Mucosa of stomach (tissue), 1 donor: ENCODE measurements at regions not wholly inside any gene's neighbourhood (a gene's known extent, or its start where the extent isn't known, plus 50 kb on each side); places are given as distances from the start of the nearest gene placed in this dataset.

Experiments used
- H3K27me3 ChIP-seq: one replicate; pipeline ENCODE4 v1.7.0; 2013; ENCODE audit warnings: mild to moderate bottlenecking, low read length; ENCODE audit not compliant: control insufficient read depth, insufficient read depth
- H3K36me3 ChIP-seq: one replicate; pipeline ENCODE4 v1.7.0; 2013; ENCODE audit warnings: low read length; ENCODE audit not compliant: control insufficient read depth, insufficient read depth
- H3K4me1 ChIP-seq: one replicate; pipeline ENCODE4 v1.7.0; 2013; ENCODE audit warnings: mild to moderate bottlenecking, low read length; ENCODE audit not compliant: control insufficient read depth, insufficient read depth
- H3K4me3 ChIP-seq: one replicate; pipeline ENCODE4 v1.7.0; 2013; ENCODE audit warnings: low read length
- H3K9ac ChIP-seq: one replicate; pipeline ENCODE4 v1.7.0; 2013; ENCODE audit warnings: mild to moderate bottlenecking, low read length, moderate library complexity
- H3K9me3 ChIP-seq: one replicate; pipeline ENCODE4 v1.7.0; 2013; ENCODE audit warnings: mild to moderate bottlenecking, low read length, moderate library complexity; ENCODE audit not compliant: control insufficient read depth
- donor health status: Pancreatic carcinoma.

DNA sequence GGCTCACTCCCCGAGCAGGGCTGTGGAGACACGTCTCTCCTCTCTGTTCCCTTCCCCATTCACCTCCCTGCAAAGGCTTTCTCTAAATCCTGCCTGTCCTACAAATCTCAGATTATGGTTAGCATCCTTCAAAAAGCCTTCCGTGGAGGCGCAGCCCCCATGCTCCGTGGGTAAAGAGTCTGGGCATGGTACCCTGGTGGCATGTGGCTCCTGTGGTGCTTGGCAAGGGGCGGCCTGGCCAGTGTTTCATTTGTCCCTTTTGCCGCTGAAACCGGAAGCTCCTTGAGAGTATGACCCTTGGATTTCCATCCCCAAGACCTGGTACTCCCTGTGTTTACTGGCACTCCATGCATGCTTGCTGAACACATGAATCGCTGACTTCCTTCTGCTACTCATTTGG, 839.3 kb upstream of the SALL3 start:
- Histone ChIP-seq H3K9ac (no peak overlapping the region), H3K36me3 (no peaks in the 10 kb centered on the region), H3K9me3 (no peaks in the 10 kb centered on the region), H3K4me3 (no peak overlapping the region), H3K27me3 (no peaks in the 10 kb centered on the region), H3K4me1 (no peaks in the 10 kb centered on the region)

DNA sequence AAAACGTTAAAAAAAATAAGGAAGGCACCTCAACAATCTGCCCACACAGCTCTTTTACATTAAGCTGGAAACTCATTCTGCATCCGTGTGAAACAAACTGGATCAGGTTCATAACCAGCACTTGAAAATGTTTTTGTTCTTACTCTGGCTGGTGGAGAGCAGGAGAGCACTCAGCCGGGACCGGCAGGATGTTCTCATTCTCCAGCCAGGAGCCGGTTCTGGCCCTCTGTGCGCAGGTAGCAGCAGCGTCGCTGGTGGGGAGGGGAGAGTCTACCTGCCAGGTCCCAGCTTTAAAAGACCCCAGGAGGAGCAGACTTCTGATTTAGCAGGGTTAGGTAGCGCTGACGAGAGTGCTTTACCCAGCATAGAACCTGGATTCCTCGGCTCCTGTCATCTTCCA, 834.9 kb upstream of the SALL3 start:
- Histone ChIP-seq H3K4me3 (no peak overlapping the region), H3K9me3 (no peaks in the 10 kb centered on the region), H3K27me3 (no peaks in the 10 kb centered on the region), H3K36me3 (no peaks in the 10 kb centered on the region), H3K9ac (no peak overlapping the region), H3K4me1 (no peaks in the 10 kb centered on the region)

DNA sequence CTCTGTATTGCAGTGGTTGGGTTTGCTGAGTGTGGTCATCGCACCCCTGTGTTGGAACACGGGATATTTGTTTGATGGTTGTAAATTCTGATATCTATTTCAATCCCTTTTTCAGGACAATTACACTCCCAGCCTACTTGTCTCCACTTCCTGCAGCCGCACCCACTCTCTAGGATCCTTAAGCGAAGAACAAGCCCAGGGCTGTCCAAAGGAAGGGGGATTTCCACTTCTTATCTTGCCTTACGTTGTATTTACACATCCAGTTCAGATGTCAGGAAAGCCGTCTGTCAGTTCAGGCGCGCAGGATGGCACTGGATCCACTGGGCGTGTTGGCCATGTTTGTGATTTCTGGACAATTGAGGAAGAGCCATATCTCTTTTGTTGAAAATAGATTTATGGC, 834.5 kb upstream of the SALL3 start:
- Histone ChIP-seq H3K27me3 (no peaks in the 10 kb centered on the region), H3K4me3 (no peak overlapping the region), H3K4me1 (no peaks in the 10 kb centered on the region), H3K36me3 (no peaks in the 10 kb centered on the region), H3K9me3 (no peaks in the 10 kb centered on the region), H3K9ac (no peak overlapping the region)

DNA sequence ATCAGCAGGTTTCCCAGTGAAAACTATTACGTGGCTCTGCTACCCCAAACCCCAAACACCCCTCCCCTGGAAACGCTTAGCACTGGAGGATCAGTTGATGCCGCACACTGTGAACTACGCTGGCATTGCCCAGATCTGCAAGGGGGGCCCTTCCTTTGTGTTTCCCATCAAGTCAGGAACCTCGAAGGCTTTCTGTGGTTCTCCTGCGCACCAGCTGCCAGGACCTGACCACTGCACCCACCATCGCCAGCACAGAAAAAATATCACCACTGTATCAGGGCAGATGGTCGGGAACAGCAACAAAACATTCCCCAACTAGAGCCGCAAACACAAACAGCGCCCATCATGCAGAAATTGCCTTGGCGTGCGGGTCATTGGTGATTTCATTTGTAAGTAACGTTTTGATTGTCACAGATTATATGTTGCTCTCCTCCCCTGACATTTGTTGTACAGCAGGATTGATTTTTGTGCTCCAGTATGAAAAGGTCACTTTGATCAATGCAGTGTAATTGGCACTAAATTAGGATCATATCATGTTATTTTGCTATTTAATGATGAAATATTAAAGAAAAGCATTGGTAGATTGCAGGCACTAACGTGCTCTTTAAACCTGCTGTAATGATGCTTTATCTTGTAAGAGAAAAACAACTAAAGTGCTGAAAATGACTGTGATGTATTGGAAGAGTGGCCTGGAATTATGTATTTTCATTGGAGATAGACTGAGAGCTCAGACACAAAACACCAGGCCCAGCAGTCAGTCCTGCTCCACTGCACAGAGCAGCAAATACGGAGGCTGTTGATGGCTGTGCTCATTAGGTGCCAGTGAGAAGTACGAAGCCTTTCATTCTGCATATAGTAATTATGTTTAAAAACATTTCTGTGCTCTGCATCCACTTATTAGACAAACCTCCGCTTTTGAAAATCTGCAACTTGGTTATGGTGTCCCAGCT, 833.2 kb upstream of the SALL3 start:
- Histone ChIP-seq H3K36me3 (no peaks in the 10 kb centered on the region), H3K9ac (no peak overlapping the region), H3K4me1 (no peaks in the 10 kb centered on the region), H3K4me3 (no peak overlapping the region), H3K27me3 (no peaks in the 10 kb centered on the region), H3K9me3 (no peaks in the 10 kb centered on the region)

DNA sequence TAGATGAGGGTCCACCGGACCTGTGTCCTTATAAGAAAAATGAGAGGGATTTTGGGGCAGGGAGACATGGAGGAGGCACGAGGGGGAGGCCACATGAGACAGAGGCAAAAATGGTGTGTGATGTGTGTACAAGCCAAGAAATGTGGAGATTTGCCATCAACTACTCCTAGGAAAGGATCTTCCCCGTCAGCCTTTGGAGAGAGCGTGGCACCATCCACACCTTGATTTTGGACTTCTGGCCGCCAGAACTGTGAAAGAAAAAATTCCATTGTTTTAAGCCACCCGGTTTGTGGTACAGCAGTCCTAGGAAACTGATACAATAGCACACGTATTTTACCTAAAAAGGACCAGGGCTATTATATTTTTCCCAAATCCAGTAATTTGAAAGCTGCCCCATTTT, 829.0 kb upstream of the SALL3 start:
- H3K9me3 ChIP-seq: no peaks in the 10 kb centered on the region
- no peaks in the 10 kb centered on the region for H3K27me3 ChIP-seq
- no peaks in the 10 kb centered on the region for H3K4me1 ChIP-seq
- H3K9ac ChIP-seq: no peak overlapping the region
- H3K4me3 ChIP-seq: no peak overlapping the region
- no peaks in the 10 kb centered on the region for H3K36me3 ChIP-seq

DNA sequence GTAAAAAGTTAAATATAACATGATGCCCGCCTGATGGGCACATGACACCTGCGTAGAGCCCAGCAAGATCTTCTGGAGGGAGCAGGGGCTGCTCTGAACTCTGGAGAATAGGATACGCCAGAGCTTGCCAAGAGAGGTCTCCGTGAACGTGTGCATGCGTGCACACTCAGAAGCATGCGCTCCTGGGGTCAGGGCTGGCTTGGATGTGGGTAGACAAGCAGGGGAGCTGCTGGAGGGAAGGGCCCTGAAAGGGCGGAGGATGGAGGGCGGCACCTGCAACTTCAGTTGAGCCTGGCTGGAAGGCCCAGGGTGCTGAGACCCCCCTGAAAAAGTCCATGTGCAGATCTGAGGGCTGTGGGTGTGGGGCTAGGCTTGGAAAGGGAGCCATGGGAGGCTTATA, 828.4 kb upstream of the SALL3 start:
- Histone ChIP-seq H3K4me1 (no peaks in the 10 kb centered on the region), H3K9me3 (no peaks in the 10 kb centered on the region), H3K9ac (no peak overlapping the region), H3K36me3 (no peaks in the 10 kb centered on the region), H3K4me3 (no peak overlapping the region), H3K27me3 (no peaks in the 10 kb centered on the region)

DNA sequence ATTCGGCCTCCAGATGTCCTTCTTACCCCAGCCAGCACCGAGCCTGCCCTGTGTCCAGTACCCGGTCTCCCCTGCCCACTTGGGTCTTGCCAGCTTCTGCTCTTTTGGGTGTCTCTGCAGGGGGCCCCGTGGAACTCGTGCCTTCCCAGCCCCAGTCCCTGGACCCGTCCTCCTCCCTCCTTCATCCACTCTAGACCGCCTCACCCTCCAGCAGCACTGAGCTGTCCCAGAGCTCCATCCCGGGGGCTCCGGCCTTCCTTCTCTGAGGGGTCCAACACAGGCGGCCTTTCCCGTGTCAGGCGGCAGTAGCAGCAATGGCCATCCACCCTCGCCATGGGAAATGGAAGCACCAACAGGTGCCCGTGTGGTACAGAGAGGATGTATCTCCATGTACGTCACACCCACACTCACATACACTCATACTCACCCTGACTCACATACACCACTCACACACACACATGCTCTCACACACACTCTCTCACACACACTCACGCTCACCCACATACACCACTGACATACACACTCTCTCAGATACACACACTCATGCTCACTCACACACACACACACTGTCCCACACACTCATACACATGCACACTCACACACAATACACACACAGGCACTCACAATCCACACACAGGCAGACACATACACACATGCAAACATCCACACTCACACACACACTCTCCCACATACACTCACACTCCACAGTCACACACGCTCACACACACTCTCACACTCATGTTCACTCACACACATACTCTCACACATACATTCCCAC, 827.5 kb upstream of the SALL3 start:
- no peaks in the 10 kb centered on the region for H3K27me3 ChIP-seq
- H3K9me3 ChIP-seq: no peaks in the 10 kb centered on the region
- no peaks in the 10 kb centered on the region for H3K4me1 ChIP-seq
- H3K9ac ChIP-seq: no peak overlapping the region
- no peaks in the 10 kb centered on the region for H3K36me3 ChIP-seq
- no peak overlapping the region for H3K4me3 ChIP-seq

DNA sequence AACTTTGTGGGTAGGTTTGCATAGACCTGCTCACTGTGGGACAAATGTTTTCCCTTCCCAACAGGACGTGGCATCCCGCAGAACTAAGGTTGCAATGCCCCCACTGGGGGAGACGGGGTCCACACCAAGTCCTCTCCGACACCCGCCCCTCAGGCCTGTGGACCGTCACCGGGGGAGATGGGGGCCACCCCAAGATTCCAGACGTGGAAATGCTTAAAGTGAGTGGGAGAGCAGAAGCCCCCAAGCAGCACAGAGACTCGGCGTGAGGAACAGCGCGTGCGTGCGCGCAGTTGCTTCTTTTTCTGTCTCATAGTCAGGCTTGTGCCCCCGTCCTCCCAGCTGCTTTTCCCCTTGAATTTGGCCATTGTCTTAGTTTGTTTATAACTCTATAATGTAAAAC, 826.3 kb upstream of the SALL3 start:
- no peaks in the 10 kb centered on the region for H3K36me3 ChIP-seq
- H3K4me3 ChIP-seq: no peak overlapping the region
- no peak overlapping the region for H3K9ac ChIP-seq
- no peaks in the 10 kb centered on the region for H3K4me1 ChIP-seq
- H3K27me3 ChIP-seq: no peaks in the 10 kb centered on the region
- no peaks in the 10 kb centered on the region for H3K9me3 ChIP-seq

DNA sequence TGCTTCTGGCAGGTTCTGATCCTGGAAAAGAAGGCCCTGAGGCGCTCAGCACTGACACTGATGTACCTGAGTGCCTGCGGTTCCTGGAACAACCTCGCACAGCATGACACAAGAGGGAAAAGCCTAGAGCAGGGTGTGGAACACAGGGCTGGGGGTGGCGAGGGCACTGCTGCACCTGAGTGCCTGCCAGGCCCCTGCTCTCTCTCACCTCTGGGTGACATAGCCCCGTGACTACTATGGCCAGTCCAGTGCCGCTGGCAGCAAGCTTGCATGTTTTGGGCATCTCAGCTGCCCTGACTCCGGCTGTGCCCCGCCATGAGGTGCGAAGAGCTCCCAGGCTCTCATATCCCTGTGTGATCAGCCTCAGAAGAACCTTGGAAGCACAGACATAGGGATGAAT, 825.2 kb upstream of the SALL3 start:
- no peak overlapping the region for H3K9ac ChIP-seq
- H3K4me3 ChIP-seq: no peak overlapping the region
- H3K9me3 ChIP-seq: no peaks in the 10 kb centered on the region
- H3K36me3 ChIP-seq: no peaks in the 10 kb centered on the region
- no peaks in the 10 kb centered on the region for H3K27me3 ChIP-seq
- H3K4me1 ChIP-seq: no peaks in the 10 kb centered on the region

DNA sequence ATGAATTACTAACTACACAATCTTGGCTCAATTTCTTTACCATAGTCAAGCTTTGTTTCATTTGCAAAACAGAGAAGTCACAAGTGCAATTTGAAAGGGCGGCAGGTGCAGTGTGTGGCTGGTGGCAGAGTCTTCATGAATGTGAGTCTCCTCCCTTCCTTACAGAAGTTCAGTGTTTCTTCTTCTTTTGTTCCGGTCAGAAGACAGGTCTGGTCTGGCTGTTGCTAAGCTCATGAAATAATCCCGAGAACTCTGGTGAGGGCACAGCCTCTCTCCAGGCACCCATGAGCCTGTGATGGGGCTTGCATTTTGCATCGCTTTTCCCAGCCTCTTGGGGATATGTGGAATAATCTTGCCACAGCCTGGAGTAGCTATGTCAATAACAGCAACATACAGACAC, 824.8 kb upstream of the SALL3 start:
- Histone ChIP-seq H3K4me3 (no peak overlapping the region), H3K4me1 (no peaks in the 10 kb centered on the region), H3K27me3 (no peaks in the 10 kb centered on the region), H3K9ac (no peak overlapping the region), H3K36me3 (no peaks in the 10 kb centered on the region), H3K9me3 (no peaks in the 10 kb centered on the region)

DNA sequence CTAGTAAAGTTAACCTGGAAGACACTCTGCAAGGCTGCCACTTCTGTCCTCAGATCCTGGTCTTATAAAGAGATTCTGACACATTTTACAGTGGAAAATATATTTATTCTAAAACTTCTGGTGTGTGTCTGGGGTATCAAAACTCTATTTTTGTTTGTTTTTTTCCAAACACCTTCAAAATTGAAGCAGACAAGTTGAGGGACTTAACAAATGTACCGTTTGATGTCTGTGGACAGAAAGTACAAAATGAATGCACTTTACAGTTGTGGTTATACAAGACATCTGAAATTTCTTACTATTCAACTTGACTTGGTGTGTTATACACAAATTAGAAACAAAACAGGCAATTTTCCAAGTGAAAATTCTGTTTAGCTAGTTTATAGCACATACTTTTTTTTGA, 823.2 kb upstream of the SALL3 start:
- Histone ChIP-seq H3K9ac (no peak overlapping the region), H3K36me3 (no peaks in the 10 kb centered on the region), H3K4me3 (no peak overlapping the region), H3K27me3 (no peaks in the 10 kb centered on the region), H3K4me1 (no peaks in the 10 kb centered on the region), H3K9me3 (no peaks in the 10 kb centered on the region)

DNA sequence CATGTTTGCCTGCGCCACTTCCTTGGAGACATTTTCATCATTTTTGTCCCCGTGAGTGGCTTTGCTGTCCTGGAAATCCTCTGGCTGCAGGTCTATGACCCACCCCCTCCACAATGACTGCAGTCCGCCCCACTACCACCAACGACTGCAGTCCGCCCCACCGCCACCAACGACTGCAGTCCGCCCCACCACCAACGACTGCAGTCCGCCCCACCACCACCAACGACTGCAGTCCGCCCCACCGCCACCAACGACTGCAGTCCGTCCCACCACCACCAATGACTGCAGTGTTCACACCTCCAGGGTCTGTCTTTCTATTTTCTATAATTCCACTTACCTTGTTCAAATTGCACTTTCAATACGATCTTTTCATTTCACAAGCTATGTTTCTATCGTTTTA, 820.7 kb upstream of the SALL3 start:
- Histone ChIP-seq H3K9me3 (no peaks in the 10 kb centered on the region), H3K4me3 (no peak overlapping the region), H3K4me1 (no peaks in the 10 kb centered on the region), H3K27me3 (no peaks in the 10 kb centered on the region), H3K9ac (no peak overlapping the region), H3K36me3 (no peaks in the 10 kb centered on the region)
